Karpas-422 (cell line): ENCODE measurements at regions not wholly inside any gene's neighbourhood (a gene's known extent, or its start where the extent isn't known, plus 50 kb on each side); places are given as distances from the start of the nearest gene placed in this dataset.

Source experiments
- DNase-seq: peaks from one replicate; pipeline ENCODE4 v3.0.0-alpha.2; 2015
- H2AFZ ChIP-seq: fragments of 200-600 bp; sonication (generic); 2 replicates; pipeline ENCODE4 v1.6.1; 2014; ENCODE audit warnings: antibody characterized with exemption, low read length, mixed read lengths
- H3K27ac ChIP-seq: fragments of 200-600 bp; sonication (generic); 2 replicates; pipeline ENCODE4 v1.5.1; 2014; ENCODE audit warnings: mild to moderate bottlenecking, low read length, moderate library complexity
- H3K27me3 ChIP-seq: fragments of 200-600 bp; sonication (generic); 2 replicates; pipeline ENCODE4 v1.6.1; 2014; ENCODE audit warnings: low read length, mixed read lengths
- H3K36me3 ChIP-seq: fragments of 200-600 bp; sonication (generic); 2 replicates; pipeline ENCODE4 v1.6.1; 2014; ENCODE audit warnings: low read length, mixed read lengths; ENCODE audit not compliant: insufficient read depth
- H3K4me1 ChIP-seq: fragments of 200-600 bp; sonication (generic); 2 replicates; pipeline ENCODE4 v1.6.1; 2014; ENCODE audit warnings: mild to moderate bottlenecking, low read length, mixed read lengths
- H3K4me2 ChIP-seq: fragments of 200-600 bp; sonication (generic); 2 replicates; pipeline ENCODE4 v1.6.1; 2014; ENCODE audit warnings: low read length, low read depth, mild to moderate bottlenecking; ENCODE audit not compliant: poor library complexity, severe bottlenecking
- H3K4me3 ChIP-seq: fragments of 200-600 bp; sonication (generic); 2 replicates; pipeline ENCODE4 v1.5.1; 2014; ENCODE audit warnings: mild to moderate bottlenecking, antibody characterized with exemption, low read length, mixed read lengths
- H3K79me2 ChIP-seq: fragments of 200-600 bp; sonication (generic); 2 replicates; pipeline ENCODE4 v1.6.1; 2014; ENCODE audit warnings: mild to moderate bottlenecking, low read length, mixed read lengths
- H3K9ac ChIP-seq: fragments of 200-600 bp; sonication (generic); 2 replicates; pipeline ENCODE4 v1.6.0; 2014; ENCODE audit warnings: low read length
- H3K9me2 ChIP-seq: fragments of 200-600 bp; sonication (generic), shearing (Covaris generic); replicated peaks from 2 replicates; pipeline ENCODE4 v1.6.0; 2014; ENCODE audit warnings: mild to moderate bottlenecking, low read length, moderate library complexity; ENCODE audit not compliant: insufficient read depth
- H3K9me3 ChIP-seq: fragments of 300-700, 200-600 bp; sonication (generic); 2 replicates; pipeline ENCODE4 v1.6.1; 2014; ENCODE audit warnings: low read length, mixed read lengths
- H4K20me1 ChIP-seq: fragments of 200-600 bp; sonication (generic); 2 replicates; pipeline ENCODE4 v1.6.1; 2014; ENCODE audit warnings: mild to moderate bottlenecking, antibody characterized with exemption, low read length, low read depth; ENCODE audit not compliant: insufficient read depth

DNA sequence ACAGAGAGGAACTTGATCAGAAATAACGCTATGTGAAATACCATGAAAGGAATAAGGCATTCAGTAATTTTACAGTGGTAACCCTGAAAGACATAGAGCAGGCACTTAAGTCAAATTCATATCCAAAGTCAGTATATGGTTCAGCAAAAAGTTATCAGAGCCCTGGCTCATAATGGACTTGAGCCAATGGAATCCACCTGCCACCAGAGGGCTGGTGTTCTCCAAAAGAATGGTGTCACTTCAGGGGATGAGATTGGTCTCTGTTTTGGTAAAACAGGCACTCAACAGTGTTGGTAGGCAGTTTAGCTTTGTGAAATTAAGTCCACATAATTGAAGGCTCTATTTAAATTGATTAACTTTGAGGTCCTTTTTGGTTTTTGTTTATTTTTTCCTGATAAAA, 93.9 kb downstream of the LIG4 start:
- H3K9ac ChIP-seq = no peak overlapping the region
- DNase-seq = no peak
- no peak overlapping the region for H3K4me3 ChIP-seq
- H3K9me3 ChIP-seq = peaks cover 8% of the 10 kb centered on the region; the same call in 1 of the 2 replicates
- no peaks in the 10 kb centered on the region for H3K4me1 ChIP-seq
- H3K36me3 ChIP-seq = no peaks in the 10 kb centered on the region
- H3K79me2 ChIP-seq = no peaks in the 10 kb centered on the region
- H2AFZ ChIP-seq = no peak overlapping the region
- no peaks in the 10 kb centered on the region for H3K9me2 ChIP-seq
- no peak overlapping the region for H3K4me2 ChIP-seq
- no peak overlapping the region for H3K27ac ChIP-seq
- H4K20me1 ChIP-seq = no peaks in the 10 kb centered on the region
- H3K27me3 ChIP-seq = no peaks in the 10 kb centered on the region

DNA sequence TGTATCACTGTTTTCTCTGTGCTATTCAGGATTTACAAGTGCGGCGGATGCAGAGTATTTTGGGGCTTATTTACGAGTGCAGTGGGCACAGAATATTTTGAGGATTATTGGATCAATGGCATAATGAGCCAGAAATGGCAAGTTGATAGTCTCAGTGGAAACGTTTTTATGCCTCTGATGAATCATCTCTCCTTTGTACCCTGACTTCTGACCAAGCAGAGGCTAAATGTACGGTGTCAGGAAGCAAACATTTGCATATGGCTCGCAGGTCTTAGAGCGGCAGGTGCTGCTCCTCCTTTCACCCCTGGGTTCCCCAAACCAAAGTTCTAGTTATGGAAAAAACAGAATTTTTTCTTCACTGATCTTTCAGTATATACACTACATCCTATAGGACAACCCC, 94.5 kb downstream of the LIG4 start:
- no peaks in the 10 kb centered on the region for H3K79me2 ChIP-seq
- H3K36me3 ChIP-seq = no peaks in the 10 kb centered on the region
- H3K9ac ChIP-seq = no peak overlapping the region
- H3K4me2 ChIP-seq = no peak overlapping the region
- H3K9me3 ChIP-seq = peaks cover 8% of the 10 kb centered on the region; the same call in 1 of the 2 replicates
- no peak overlapping the region for H2AFZ ChIP-seq
- no peaks in the 10 kb centered on the region for H3K4me1 ChIP-seq
- H3K9me2 ChIP-seq = no peaks in the 10 kb centered on the region
- H3K27me3 ChIP-seq = no peaks in the 10 kb centered on the region
- H3K4me3 ChIP-seq = no peak overlapping the region
- H3K27ac ChIP-seq = no peak overlapping the region
- no peak for DNase-seq
- H4K20me1 ChIP-seq = no peaks in the 10 kb centered on the region

- Histone ChIP-seq H3K4me3 (no peak overlapping the region), H3K9ac (no peak overlapping the region), H3K9me3 (peaks cover 8% of the 10 kb centered on the region; the same call in 1 of the 2 replicates), H3K79me2 (no peaks in the 10 kb centered on the region), H3K4me1 (no peaks in the 10 kb centered on the region), H4K20me1 (no peaks in the 10 kb centered on the region), H3K9me2 (no peaks in the 10 kb centered on the region), H3K27me3 (no peaks in the 10 kb centered on the region), H3K36me3 (no peaks in the 10 kb centered on the region), H2AFZ (no peak overlapping the region), H3K4me2 (no peak overlapping the region), H3K27ac (no peak overlapping the region)
- no peak for DNase-seq
These were observed 95.0 kb downstream of the LIG4 start for GRCh38 chr13:108120302-108120701.

GRCh38 chr13:108115738-108116137, 99.6 kb downstream of the LIG4 start:
- Histone ChIP-seq H3K27me3 (no peaks in the 10 kb centered on the region), H3K27ac (no peak overlapping the region), H3K9me2 (no peaks in the 10 kb centered on the region), H4K20me1 (no peaks in the 10 kb centered on the region), H2AFZ (no peak overlapping the region), H3K4me2 (no peak overlapping the region), H3K9ac (no peak overlapping the region), H3K4me3 (no peak overlapping the region), H3K36me3 (no peaks in the 10 kb centered on the region), H3K9me3 (peaks cover 12% of the 10 kb centered on the region; the same call in 1 of the 2 replicates), H3K79me2 (no peaks in the 10 kb centered on the region), H3K4me1 (no peaks in the 10 kb centered on the region)
- no peak for DNase-seq

- Histone ChIP-seq H3K27me3 (no peaks in the 10 kb centered on the region), H3K27ac (no peak overlapping the region), H3K4me1 (no peaks in the 10 kb centered on the region), H2AFZ (no peak overlapping the region), H3K9ac (no peak overlapping the region), H3K9me2 (no peaks in the 10 kb centered on the region), H4K20me1 (no peaks in the 10 kb centered on the region), H3K4me2 (no peak overlapping the region), H3K36me3 (no peaks in the 10 kb centered on the region), H3K4me3 (no peak overlapping the region), H3K9me3 (peaks cover 4% of the 10 kb centered on the region; the same call in 1 of the 2 replicates), H3K79me2 (no peaks in the 10 kb centered on the region)
- DNase-seq = no peak
These were observed 101.9 kb downstream of the LIG4 start for GRCh38 chr13:108113407-108113806.

DNA sequence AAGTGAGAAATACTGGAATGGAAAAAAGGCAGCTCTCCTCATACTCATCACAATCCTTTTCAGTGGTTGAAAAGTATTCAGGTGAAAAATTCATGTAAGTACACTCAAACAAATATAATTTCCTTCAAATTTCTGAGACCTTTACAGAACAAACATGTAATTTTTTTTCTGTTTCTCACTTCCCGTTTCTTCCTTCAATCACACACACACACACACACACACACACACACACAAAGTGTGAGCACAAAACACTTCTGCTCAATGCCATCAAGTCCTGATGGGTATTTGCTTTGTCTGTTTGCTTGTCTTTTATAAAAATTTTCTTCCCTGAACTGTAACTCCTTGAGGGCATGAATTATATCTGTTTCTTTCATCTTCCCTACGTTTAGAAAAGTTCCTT, 110.6 kb downstream of the LIG4 start:
- Histone ChIP-seq H3K4me3 (no peak overlapping the region), H3K27me3 (no peaks in the 10 kb centered on the region), H3K9ac (no peak overlapping the region), H3K4me1 (no peaks in the 10 kb centered on the region), H3K36me3 (no peaks in the 10 kb centered on the region), H3K9me2 (no peaks in the 10 kb centered on the region), H4K20me1 (no peaks in the 10 kb centered on the region), H3K27ac (no peak overlapping the region), H2AFZ (no peak overlapping the region), H3K4me2 (no peak overlapping the region), H3K9me3 (no peaks in the 10 kb centered on the region; the same call in 1 of the 2 replicates), H3K79me2 (no peaks in the 10 kb centered on the region)
- no peak for DNase-seq

DNA sequence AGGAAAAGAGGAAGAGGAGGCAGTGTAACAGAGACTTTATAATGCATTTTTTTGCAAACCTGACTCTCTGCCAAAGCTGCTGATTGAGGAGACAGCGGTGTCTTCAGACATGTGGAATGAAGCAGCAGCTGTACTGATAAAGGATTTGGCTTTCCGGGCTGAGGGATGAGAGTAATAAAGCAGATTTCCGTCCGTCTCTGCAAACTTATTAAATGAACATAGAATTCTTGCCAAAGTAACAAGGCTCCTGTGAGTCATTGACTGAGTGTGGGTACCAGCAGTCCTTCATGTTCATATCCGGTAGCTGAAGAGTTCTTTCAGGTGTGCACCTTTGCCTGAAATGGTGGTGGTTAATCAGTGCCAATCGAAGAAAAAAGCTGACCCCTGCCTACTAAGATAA, 112.6 kb downstream of the LIG4 start:
- H3K9me2 ChIP-seq = no peaks in the 10 kb centered on the region
- no peak overlapping the region for H3K4me3 ChIP-seq
- H3K4me2 ChIP-seq = no peak overlapping the region
- H2AFZ ChIP-seq = no peak overlapping the region
- no peaks in the 10 kb centered on the region for H4K20me1 ChIP-seq
- DNase-seq = no peak
- H3K27ac ChIP-seq = no peak overlapping the region
- H3K79me2 ChIP-seq = no peaks in the 10 kb centered on the region
- no peaks in the 10 kb centered on the region for H3K4me1 ChIP-seq
- H3K36me3 ChIP-seq = no peaks in the 10 kb centered on the region
- H3K27me3 ChIP-seq = no peaks in the 10 kb centered on the region
- H3K9ac ChIP-seq = no peak overlapping the region
- no peaks in the 10 kb centered on the region for H3K9me3 ChIP-seq

DNA sequence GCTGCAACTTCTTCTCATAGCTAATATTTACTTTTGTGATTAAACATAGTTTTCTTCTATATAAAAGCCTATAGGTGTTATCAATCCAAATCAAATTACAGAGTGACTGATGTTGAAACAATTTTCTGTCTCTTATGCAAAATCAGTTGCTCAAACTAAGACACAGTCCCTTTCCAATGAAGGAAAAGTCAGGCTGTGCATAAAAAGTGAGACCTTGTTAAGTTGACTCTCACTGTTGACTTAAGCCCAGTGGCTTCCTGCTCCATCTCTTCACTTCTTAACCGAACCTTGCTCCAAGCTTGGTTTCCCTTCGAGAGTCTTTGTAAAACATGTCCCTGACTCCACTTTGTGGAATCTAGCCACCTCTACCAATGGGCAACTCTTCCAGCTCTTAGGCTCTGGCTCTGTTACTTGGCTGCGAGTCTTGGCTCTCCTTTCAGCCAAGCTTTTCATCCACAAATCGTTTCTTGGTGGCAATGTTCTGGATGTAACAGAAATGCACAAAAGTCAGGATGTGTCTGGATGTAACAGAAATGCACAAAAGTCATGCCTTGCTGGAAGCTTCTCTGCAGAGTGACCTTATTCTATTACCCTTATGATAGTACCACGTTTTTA, 118.9 kb downstream of the LIG4 start:
- no peaks in the 10 kb centered on the region for H3K4me1 ChIP-seq
- H4K20me1 ChIP-seq = no peaks in the 10 kb centered on the region
- no peak overlapping the region for H3K27ac ChIP-seq
- DNase-seq = no peak
- H3K27me3 ChIP-seq = no peaks in the 10 kb centered on the region
- no peaks in the 10 kb centered on the region for H3K36me3 ChIP-seq
- H3K4me3 ChIP-seq = no peak overlapping the region
- no peaks in the 10 kb centered on the region for H3K79me2 ChIP-seq
- H3K9ac ChIP-seq = no peak overlapping the region
- no peaks in the 10 kb centered on the region; the same call in 1 of the 2 replicates for H3K9me3 ChIP-seq
- H2AFZ ChIP-seq = no peak overlapping the region
- H3K9me2 ChIP-seq = no peaks in the 10 kb centered on the region
- H3K4me2 ChIP-seq = no peak overlapping the region
